CD4-positive, alpha-beta T cell (primary cell): ENCODE measurements at regions not wholly inside any gene's neighbourhood (a gene's known extent, or its start where the extent isn't known, plus 50 kb on each side); places are given as distances from the start of the nearest gene placed in this dataset.

Experiments
- ATAC-seq: fragments of 200-7000 bp; cut with Tn5 transposase; one replicate; pipeline ENCODE4 v1.10.0; 2022; ENCODE audit warnings: mild to moderate bottlenecking; ENCODE audit not compliant: poor library complexity
- CTCF ChIA-PET: fragments of 350-600 bp; sonication (Branson Sonifier 250); formaldehyde crosslinking; loops from one replicate; lab custom pipeline; 2021; ENCODE audit warnings: antibody characterized with exemption, inconsistent platforms; lab: Charles Lee
- POLR2A ChIA-PET: fragments of 350-600 bp; sonication (Branson Sonifier 250); formaldehyde crosslinking; loops from one replicate; lab custom pipeline; 2021; ENCODE audit warnings: antibody characterized with exemption, inconsistent platforms; lab: Charles Lee
- DNase-seq, 14 experiments: peaks; one replicate each; pipeline ENCODE4 v3.0.0-alpha.2; 2013 to 2020; ENCODE audit warnings: mixed read lengths in 2 of 14
- H3K27ac ChIP-seq, 2 donors: one replicate each; pipeline versions ENCODE4 v1.5.1 to v1.7.0; 2013; ENCODE audit warnings: low read length in 2 of 2, low read depth in 1 of 2, mild to moderate bottlenecking in 1 of 2
- H3K27me3 ChIP-seq, 2 experiments: 1 replicate in 1 of 2; 2 replicates in 1 of 2; pipeline versions ENCODE4 v1.6.1 to v1.7.0; 2013; ENCODE audit warnings: low read length in 2 of 2, control low read depth in 1 of 2, mild to moderate bottlenecking in 1 of 2, moderate library complexity in 1 of 2; ENCODE audit not compliant: insufficient read depth in 2 of 2, control insufficient read depth in 1 of 2
- H3K36me3 ChIP-seq: one replicate; pipeline ENCODE4 v1.6.1; 2013; ENCODE audit warnings: low read length, control low read depth; ENCODE audit not compliant: insufficient read depth
- H3K4me1 ChIP-seq: one replicate; pipeline ENCODE4 v1.6.1; 2013; ENCODE audit warnings: low read length, control low read depth; ENCODE audit not compliant: insufficient read depth
- H3K4me3 ChIP-seq: one replicate; pipeline ENCODE4 v1.5.1; 2013; ENCODE audit warnings: mild to moderate bottlenecking, low read length, moderate library complexity
- H3K9me3 ChIP-seq, 2 experiments: 1 replicate in 1 of 2; 2 replicates in 1 of 2; pipeline versions ENCODE4 v1.6.1 to v1.7.0; 2013; ENCODE audit warnings: low read length in 2 of 2, mild to moderate bottlenecking in 2 of 2, control low read depth in 1 of 2, moderate library complexity in 1 of 2; ENCODE audit not compliant: control insufficient read depth in 1 of 2, insufficient read depth in 1 of 2
- H3K27ac Mint-ChIP-seq: one replicate; pipeline ENCODE4 v1.8.0; 2020; ENCODE audit warnings: mixed read lengths
- H3K27me3 Mint-ChIP-seq: one replicate; pipeline ENCODE4 v1.8.0; 2021; ENCODE audit warnings: mixed read lengths
- H3K36me3 Mint-ChIP-seq: one replicate; pipeline ENCODE4 v1.8.0; 2021; ENCODE audit warnings: low read depth, mixed read lengths
- H3K4me1 Mint-ChIP-seq: one replicate; pipeline ENCODE4 v1.8.0; 2021; ENCODE audit warnings: low read depth, mixed read lengths
- H3K4me3 Mint-ChIP-seq: one replicate; pipeline ENCODE4 v1.8.0; 2020; ENCODE audit warnings: mild to moderate bottlenecking, mixed read lengths
- H3K9me3 Mint-ChIP-seq: one replicate; pipeline ENCODE4 v1.8.0; 2020; ENCODE audit warnings: mixed read lengths
- CTCF ChIP-seq: fragments of 200-600 bp; IDR thresholded peaks from one replicate; pipeline ENCODE4 v1.8.0; 2022; ENCODE audit warnings: antibody characterized with exemption, mild to moderate bottlenecking
- intact Hi-C, 2 experiments: fragments of 100-400 bp; cut with DNase I in 1 of 2; cut with micrococcal nuclease in 1 of 2; formaldehyde crosslinking; loops; one replicate each; pipeline versions ENCODE4 v1.15.1 to v1.9.0; 2023 to 2025; cut with DNase I, micrococcal nuclease

GRCh38 chr1:90480271-90480835, 236.7 kb downstream of the BARHL2 start:
- Mint-ChIP-seq H3K27ac (no peak overlapping the region), H3K4me3 (no peak overlapping the region), H3K4me1 (no peaks in the 10 kb centered on the region), H3K36me3 (no peaks in the 10 kb centered on the region), H3K9me3 (no peaks in the 10 kb centered on the region), H3K27me3 (no peaks in the 10 kb centered on the region)
- Histone ChIP-seq H3K9me3 (no peaks in the 10 kb centered on the region), H3K27ac (no peak overlapping the region), H3K27me3 (no peaks in the 10 kb centered on the region), H3K4me3 (no peak overlapping the region), H3K4me1 (no peaks in the 10 kb centered on the region), H3K36me3 (no peaks in the 10 kb centered on the region)
- CTCF ChIA-PET: no interaction called here
- DNase-seq: no peak
- no peak for TF ChIP-seq CTCF
- POLR2A ChIA-PET: no interaction called here
- no peak for ATAC-seq
- intact Hi-C loops: no loop called here

GRCh38 chr1:90476994-90477393, 240.1 kb downstream of the BARHL2 start:
- no peaks in the 10 kb centered on the region for H3K36me3 ChIP-seq
- H3K4me1 ChIP-seq: no peaks in the 10 kb centered on the region
- H3K9me3 Mint-ChIP-seq: no peaks in the 10 kb centered on the region
- no peaks in the 10 kb centered on the region for H3K36me3 Mint-ChIP-seq
- H3K9me3 ChIP-seq: no peaks in the 10 kb centered on the region
- H3K27me3 ChIP-seq: no peaks in the 10 kb centered on the region
- CTCF ChIA-PET: no interaction called here
- intact Hi-C loops: no loop called here
- POLR2A ChIA-PET: no interaction called here
- no peak overlapping the region for H3K27ac ChIP-seq
- no peaks in the 10 kb centered on the region for H3K4me1 Mint-ChIP-seq
- H3K27ac Mint-ChIP-seq: no peak overlapping the region
- TF ChIP-seq CTCF: no peak
- ATAC-seq: no peak
- no peak overlapping the region for H3K4me3 Mint-ChIP-seq
- H3K27me3 Mint-ChIP-seq: no peaks in the 10 kb centered on the region
- DNase-seq: no peak
- H3K4me3 ChIP-seq: no peak overlapping the region

- H3K27me3 Mint-ChIP-seq: no peaks in the 10 kb centered on the region
- H3K4me1 Mint-ChIP-seq: no peaks in the 10 kb centered on the region
- ChIA-PET CTCF (no interaction called here), POLR2A (no interaction called here)
- no peaks in the 10 kb centered on the region for H3K36me3 Mint-ChIP-seq
- no peak overlapping the region for H3K4me3 Mint-ChIP-seq
- H3K27ac Mint-ChIP-seq: no peak overlapping the region
- Histone ChIP-seq H3K4me3 (no peak overlapping the region), H3K27me3 (no peaks in the 10 kb centered on the region), H3K9me3 (no peaks in the 10 kb centered on the region), H3K4me1 (no peaks in the 10 kb centered on the region), H3K27ac (no peak overlapping the region), H3K36me3 (no peaks in the 10 kb centered on the region)
- TF ChIP-seq CTCF: no peak
- no peak for ATAC-seq
- no peak for DNase-seq
- intact Hi-C loops: no loop called here
- no peaks in the 10 kb centered on the region for H3K9me3 Mint-ChIP-seq
Measured at GRCh38 chr1:90476411-90476810, 240.7 kb downstream of the BARHL2 start.
